Activated naive CD4-positive, alpha-beta T cell treated with anti-CD3 and anti-CD28 coated beads, Interleukin-2, amount 10 ng/mL, durations not matched to agents 7 days and 5 days (primary cell): ENCODE measurements at regions not wholly inside any gene's neighbourhood (a gene's known extent, or its start where the extent isn't known, plus 50 kb on each side); places are given as distances from the start of the nearest gene placed in this dataset.
"Not testable (repeated sequence)": the region's sequence is repeated elsewhere in the genome, so short reads cannot be mapped to it uniquely, and the experiment has no call there.

Experiments used
- CTCF ChIA-PET: fragments of 350-600 bp; sonication (Branson Sonifier 250); formaldehyde crosslinking; loops from one replicate; lab custom pipeline; 2021; ENCODE audit warnings: antibody characterized with exemption; lab: Charles Lee
- DNase-seq: peaks from one replicate; pipeline ENCODE4 v3.0.0-alpha.2; 2020
- H3K27ac Mint-ChIP-seq: one replicate; pipeline ENCODE4 v1.8.0; 2021; ENCODE audit warnings: mild to moderate bottlenecking, moderate library complexity, mixed read lengths
- H3K27me3 Mint-ChIP-seq: one replicate; pipeline ENCODE4 v1.8.0; 2021; ENCODE audit warnings: mild to moderate bottlenecking, mixed read lengths
- H3K36me3 Mint-ChIP-seq: one replicate; pipeline ENCODE4 v1.8.0; 2021; ENCODE audit warnings: mixed read lengths
- H3K4me1 Mint-ChIP-seq: one replicate; pipeline ENCODE4 v1.8.0; 2021; ENCODE audit warnings: mixed read lengths
- H3K4me3 Mint-ChIP-seq: one replicate; pipeline ENCODE4 v1.8.0; 2021; ENCODE audit warnings: mild to moderate bottlenecking, moderate library complexity, mixed read lengths
- H3K9me3 Mint-ChIP-seq: one replicate; pipeline ENCODE4 v1.8.0; 2021; ENCODE audit warnings: mixed read lengths

- no peaks in the 10 kb centered on the region for H3K9me3 Mint-ChIP-seq
- no peak overlapping the region for H3K27ac Mint-ChIP-seq
- no peaks in the 10 kb centered on the region for H3K27me3 Mint-ChIP-seq
- no peaks in the 10 kb centered on the region for H3K4me1 Mint-ChIP-seq
- no peak overlapping the region for H3K4me3 Mint-ChIP-seq
- CTCF ChIA-PET, result no interaction called here
- no peaks in the 10 kb centered on the region for H3K36me3 Mint-ChIP-seq
- DNase-seq, result no peak
Observed at GRCh38 chr2:48183991-48184390, 130.5 kb upstream of the FOXN2 start.

GRCh38 chr2:48187503-48187902, 127.0 kb upstream of the FOXN2 start:
- Mint-ChIP-seq H3K27me3 (no peaks in the 10 kb centered on the region), H3K9me3 (no peaks in the 10 kb centered on the region), H3K27ac (no peak overlapping the region), H3K36me3 (no peaks in the 10 kb centered on the region), H3K4me3 (no peak overlapping the region), H3K4me1 (no peaks in the 10 kb centered on the region)
- DNase-seq, result no peak
- CTCF ChIA-PET, result no interaction called here

- no peak for DNase-seq
- Mint-ChIP-seq H3K27ac (no peak overlapping the region), H3K27me3 (peaks cover 2% of the 10 kb centered on the region), H3K4me3 (no peak overlapping the region), H3K4me1 (no peaks in the 10 kb centered on the region), H3K36me3 (no peaks in the 10 kb centered on the region), H3K9me3 (no peaks in the 10 kb centered on the region)
- CTCF ChIA-PET, result no interaction called here
Observed at GRCh38 chr2:48189552-48190228, 124.8 kb upstream of the FOXN2 start.

GRCh38 chr2:48190230-48190629, 124.3 kb upstream of the FOXN2 start:
- no peak for DNase-seq
- H3K9me3 Mint-ChIP-seq, result no peaks in the 10 kb centered on the region
- no peaks in the 10 kb centered on the region for H3K36me3 Mint-ChIP-seq
- CTCF ChIA-PET, result no interaction called here
- H3K4me3 Mint-ChIP-seq, result no peak overlapping the region
- no peak overlapping the region for H3K27ac Mint-ChIP-seq
- H3K27me3 Mint-ChIP-seq, result peaks cover 3% of the 10 kb centered on the region
- H3K4me1 Mint-ChIP-seq, result no peaks in the 10 kb centered on the region

GRCh38 chr2:48194641-48195040, 119.8 kb upstream of the FOXN2 start:
- CTCF ChIA-PET, result no interaction called here
- Mint-ChIP-seq H3K4me1 (no peaks in the 10 kb centered on the region), H3K27ac (no peak overlapping the region), H3K27me3 (peaks cover 3% of the 10 kb centered on the region), H3K9me3 (no peaks in the 10 kb centered on the region), H3K4me3 (no peak overlapping the region), H3K36me3 (no peaks in the 10 kb centered on the region)
- no peak for DNase-seq

GRCh38 chr2:48195169-48195568, 119.3 kb upstream of the FOXN2 start:
- no peak for DNase-seq
- Mint-ChIP-seq H3K27ac (no peak overlapping the region), H3K4me3 (no peak overlapping the region), H3K27me3 (peaks cover 3% of the 10 kb centered on the region), H3K4me1 (no peaks in the 10 kb centered on the region), H3K9me3 (no peaks in the 10 kb centered on the region), H3K36me3 (no peaks in the 10 kb centered on the region)
- CTCF ChIA-PET, result no interaction called here

- Mint-ChIP-seq H3K36me3 (no peaks in the 10 kb centered on the region), H3K9me3 (no peaks in the 10 kb centered on the region), H3K4me3 (no peak overlapping the region), H3K27me3 (peaks cover 3% of the 10 kb centered on the region), H3K27ac (no peak overlapping the region), H3K4me1 (no peaks in the 10 kb centered on the region)
- CTCF ChIA-PET, result interaction anchor here (0.7 kb wide), 1 partner anchor 94 kb away, joined by 3 read pairs; no protein-coding TSS in a partner anchor
- no peak for DNase-seq
Observed at GRCh38 chr2:48197618-48198017, 116.9 kb upstream of the FOXN2 start.

GRCh38 chr2:48198371-48198770, 116.1 kb upstream of the FOXN2 start:
- CTCF ChIA-PET, result no interaction called here
- no peaks in the 10 kb centered on the region for H3K36me3 Mint-ChIP-seq
- no peak overlapping the region for H3K27ac Mint-ChIP-seq
- no peaks in the 10 kb centered on the region for H3K9me3 Mint-ChIP-seq
- no peak overlapping the region for H3K4me3 Mint-ChIP-seq
- DNase-seq, result no peak
- H3K27me3 Mint-ChIP-seq, result peaks cover 3% of the 10 kb centered on the region
- no peaks in the 10 kb centered on the region for H3K4me1 Mint-ChIP-seq

GRCh38 chr2:48199070-48199469, 115.4 kb upstream of the FOXN2 start:
- no peak for DNase-seq
- Mint-ChIP-seq H3K4me1 (no peaks in the 10 kb centered on the region), H3K9me3 (no peaks in the 10 kb centered on the region), H3K27ac (no peak overlapping the region), H3K36me3 (no peaks in the 10 kb centered on the region), H3K27me3 (peaks cover 3% of the 10 kb centered on the region), H3K4me3 (no peak overlapping the region)
- CTCF ChIA-PET, result no interaction called here

- Mint-ChIP-seq H3K4me1 (no peaks in the 10 kb centered on the region), H3K36me3 (no peaks in the 10 kb centered on the region), H3K4me3 (no peak overlapping the region), H3K9me3 (no peaks in the 10 kb centered on the region), H3K27ac (no peak overlapping the region), H3K27me3 (no peaks in the 10 kb centered on the region)
- CTCF ChIA-PET, result no interaction called here
- DNase-seq, result no peak
Observed at GRCh38 chr2:48200620-48201293, 113.7 kb upstream of the FOXN2 start.

- H3K4me1 Mint-ChIP-seq, H3K27me3 Mint-ChIP-seq, CTCF ChIA-PET, DNase-seq, H3K36me3 Mint-ChIP-seq, H3K4me3 Mint-ChIP-seq, H3K27ac Mint-ChIP-seq, H3K9me3 Mint-ChIP-seq: not testable (repeated sequence)
Observed at GRCh38 chr2:48201435-48201834, 113.0 kb upstream of the FOXN2 start.

- Mint-ChIP-seq H3K27ac (no peak overlapping the region), H3K27me3 (no peaks in the 10 kb centered on the region), H3K36me3 (no peaks in the 10 kb centered on the region), H3K9me3 (no peaks in the 10 kb centered on the region), H3K4me3 (no peak overlapping the region), H3K4me1 (no peaks in the 10 kb centered on the region)
- CTCF ChIA-PET, result no interaction called here
- DNase-seq, result no peak
Observed at GRCh38 chr2:48202863-48203642, 111.4 kb upstream of the FOXN2 start.

- H3K27ac Mint-ChIP-seq, result no peak overlapping the region
- no peaks in the 10 kb centered on the region for H3K4me1 Mint-ChIP-seq
- CTCF ChIA-PET, result no interaction called here
- H3K9me3 Mint-ChIP-seq, result no peaks in the 10 kb centered on the region
- H3K27me3 Mint-ChIP-seq, result no peaks in the 10 kb centered on the region
- no peak for DNase-seq
- H3K36me3 Mint-ChIP-seq, result no peaks in the 10 kb centered on the region
- H3K4me3 Mint-ChIP-seq, result no peak overlapping the region
Observed at GRCh38 chr2:48203668-48204067, 110.8 kb upstream of the FOXN2 start.

GRCh38 chr2:48204750-48205136, 109.7 kb upstream of the FOXN2 start:
- no peaks in the 10 kb centered on the region for H3K36me3 Mint-ChIP-seq
- peaks cover 6% of the 10 kb centered on the region for H3K4me1 Mint-ChIP-seq
- CTCF ChIA-PET, result no interaction called here
- H3K4me3 Mint-ChIP-seq, result no peak overlapping the region
- H3K27me3 Mint-ChIP-seq, result no peaks in the 10 kb centered on the region
- H3K9me3 Mint-ChIP-seq, result no peaks in the 10 kb centered on the region
- DNase-seq, result no peak
- no peak overlapping the region for H3K27ac Mint-ChIP-seq
